A549 (cell line): ENCODE measurements at regions not wholly inside any gene's neighbourhood (a gene's known extent, or its start where the extent isn't known, plus 50 kb on each side); places are given as distances from the start of the nearest gene placed in this dataset.

Experiments
- ATAC-seq, 2 experiments: fragments of 200-7000 bp in 1 of 2; fragments of >200 bp in 1 of 2; cut with Nextera tagmentation in 1 of 2; cut with Tn5 transposase in 1 of 2; 3 replicates each; pipeline versions ENCODE4 v1.8.0 to v1.9.1; 2018 to 2020; ENCODE audit warnings: mild to moderate bottlenecking in 1 of 2, moderate library complexity in 1 of 2
- CTCF ChIA-PET: fragments of 300-600 bp; sonication (Branson Sonifier 250); formaldehyde crosslinking; extraction: SDS; loops from one replicate; lab custom pipeline; 2021; ENCODE audit warnings: antibody characterized with exemption, inconsistent platforms; lab: Yijun Ruan, JAX
- POLR2A ChIA-PET: fragments of 350-600 bp; formaldehyde crosslinking; extraction: SDS; loops from one replicate; lab custom pipeline; 2021; ENCODE audit warnings: antibody characterized with exemption, inconsistent platforms; lab: Yijun Ruan, JAX
- DNase-seq, 2 experiments: peaks; one replicate each; pipeline versions ENCODE4 v3.0.0 to v3.0.0-alpha.2; 2011 to 2016; ENCODE audit warnings: low read depth in 1 of 2, low spot score in 1 of 2
- FAIRE-seq: peaks from 2 replicates; lab custom pipeline; 2011; peaks lifted over from hg19 to GRCh38; lab: Jason Lieb, UNC
- H3K27ac ChIP-seq, 2 experiments: fragments of >200 bp; sonication (Bioruptor Twin); formaldehyde crosslinking; 3 replicates each; pipeline ENCODE4 v1.5.1; 2016 to 2017
- H3K4me1 ChIP-seq: fragments of >200 bp; sonication (Bioruptor Twin); formaldehyde crosslinking; 3 replicates; pipeline ENCODE4 v1.6.1; 2016
- H3K4me2 ChIP-seq: fragments of >200 bp; sonication (Bioruptor Twin); formaldehyde crosslinking; 3 replicates; pipeline ENCODE4 v1.6.1; 2016
- H3K4me3 ChIP-seq: fragments of >200 bp; sonication (Bioruptor Twin); formaldehyde crosslinking; 3 replicates; pipeline ENCODE4 v1.5.1; 2016
- H3K9me3 ChIP-seq: fragments of >200 bp; sonication (Bioruptor Twin); formaldehyde crosslinking; 3 replicates; pipeline ENCODE4 v1.6.1; 2016
- CBX2 ChIP-seq: fragments of 200-600 bp; sonication (generic); IDR thresholded peaks from 2 replicates; pipeline ENCODE4 v1.6.1; 2016; ENCODE audit warnings: low read depth, mild to moderate bottlenecking, borderline replicate concordance
- CEBPB ChIP-seq, 2 experiments: fragments of >200 bp in 1 of 2; sonication (Bioruptor Twin) in 1 of 2; formaldehyde crosslinking in 1 of 2; IDR thresholded peaks; 2 replicates each; pipeline ENCODE4 v1.6.1; 2012 to 2016
- CHD2 ChIP-seq: fragments of 150-350 bp; IDR thresholded peaks from 2 replicates; pipeline ENCODE4 v1.6.1; 2014; ENCODE audit warnings: low read length; ENCODE audit not compliant: partially characterized antibody
- EHF ChIP-seq: fragments of 250-450 bp; sonication (Bioruptor Pico); IDR thresholded peaks from 2 replicates; pipeline ENCODE4 v1.5.0; 2020; ENCODE audit warnings: mild to moderate bottlenecking
- EP300 ChIP-seq, 2 experiments: fragments of >200 bp; sonication (Bioruptor Twin); formaldehyde crosslinking; IDR thresholded peaks; 2 replicates in 1 of 2; 3 replicates in 1 of 2; pipeline ENCODE4 v1.6.1; 2016 to 2017
- HDAC2 ChIP-seq: fragments of 200-600 bp; sonication (generic); IDR thresholded peaks from 2 replicates; pipeline ENCODE4 v1.6.1; 2016
- HOXB13 ChIP-seq: fragments of 250-450 bp; sonication (Bioruptor Pico); IDR thresholded peaks from 2 replicates; pipeline ENCODE4 v1.5.0; 2020; ENCODE audit warnings: low read depth, mild to moderate bottlenecking, moderate library complexity
- JUNB ChIP-seq: fragments of >200 bp; sonication (Bioruptor Twin); formaldehyde crosslinking; IDR thresholded peaks from 2 replicates; pipeline ENCODE4 v1.6.1; 2016
- MAFK ChIP-seq: fragments of 450-650 bp; IDR thresholded peaks from 2 replicates; pipeline ENCODE4 v1.6.1; 2014; ENCODE audit not compliant: partially characterized antibody
- NFE2L2 ChIP-seq: fragments of 150-350 bp; conservative IDR thresholded peaks from 2 replicates; pipeline ENCODE4 v1.6.1; 2014; ENCODE audit warnings: low read length
- NPAS2 ChIP-seq: fragments of 250-450 bp; sonication (Bioruptor Pico); IDR thresholded peaks from 2 replicates; pipeline ENCODE4 v1.8.0; 2022; ENCODE audit warnings: mild to moderate bottlenecking, moderate library complexity, borderline replicate concordance
- PHF8 ChIP-seq: fragments of 200-600 bp; sonication (generic); IDR thresholded peaks from 2 replicates; pipeline ENCODE4 v1.6.1; 2016; ENCODE audit warnings: low read depth, mild to moderate bottlenecking, antibody characterized with exemption, moderate library complexity, borderline replicate concordance
- RAD21 ChIP-seq, 2 experiments: fragments of >200 bp in 1 of 2; sonication (Bioruptor Twin) in 1 of 2; formaldehyde crosslinking in 1 of 2; IDR thresholded peaks in 1 of 2; conservative IDR thresholded peaks in 1 of 2; 2 replicates in 1 of 2; 3 replicates in 1 of 2; pipeline ENCODE4 v1.6.1; 2012 to 2018; ENCODE audit warnings: inconsistent platforms in 1 of 2
- RCOR1 ChIP-seq: fragments of 150-350 bp; IDR thresholded peaks from 2 replicates; pipeline ENCODE4 v1.6.1; 2014; ENCODE audit warnings: antibody characterized with exemption, low read length, low read depth
- SMC3 ChIP-seq: fragments of >200 bp; sonication (Bioruptor Twin); formaldehyde crosslinking; IDR thresholded peaks from 3 replicates; pipeline ENCODE4 v1.6.1; 2018; ENCODE audit warnings: inconsistent platforms
- SREBF2 ChIP-seq: fragments of 450-650 bp; IDR thresholded peaks from 2 replicates; pipeline ENCODE4 v1.6.1; 2014; ENCODE audit warnings: mild to moderate bottlenecking, moderate library complexity
- ZC3H11A ChIP-seq: fragments of 450-650 bp; IDR thresholded peaks from 2 replicates; pipeline ENCODE4 v1.6.1; 2014; ENCODE audit warnings: antibody characterized with exemption, mild to moderate bottlenecking
- ZNF302 ChIP-seq: fragments of 250-450 bp; sonication (Bioruptor Pico); IDR thresholded peaks from 2 replicates; pipeline ENCODE4 v1.9.0; 2021; ENCODE audit warnings: inconsistent platforms, mild to moderate bottlenecking, moderate library complexity
- WGBS: methylation state at CpG from one replicate; pipeline ENCODE4 v1.1.6; 2017; ENCODE audit errors: missing lambda C conversion rate; 5-methylcytosine and 5-hydroxymethylcytosine counted together
- TF ChIP-seq, protein P1 (sequence below): fragments of 450-650 bp; IDR thresholded peaks from 2 replicates; pipeline ENCODE4 v1.6.1; 2014; ENCODE audit warnings: antibody characterized with exemption
- TF ChIP-seq, protein P2 (sequence below): IDR thresholded peaks from 2 replicates; pipeline ENCODE4 v1.6.1; 2012
- TF ChIP-seq, protein P3 (sequence below): fragments of 250-450 bp; sonication (Bioruptor Pico); IDR thresholded peaks from 2 replicates; pipeline ENCODE4 v1.5.0; 2020; ENCODE audit warnings: low read depth, mild to moderate bottlenecking, moderate library complexity
- TF ChIP-seq, protein P4 (sequence below): fragments of >200 bp; sonication (Bioruptor Twin); formaldehyde crosslinking; IDR thresholded peaks from 3 replicates; pipeline ENCODE4 v1.5.1; 2016
- TF ChIP-seq, protein P5 (sequence below): IDR thresholded peaks from 2 replicates; pipeline ENCODE4 v1.6.1; 2012

DNA sequence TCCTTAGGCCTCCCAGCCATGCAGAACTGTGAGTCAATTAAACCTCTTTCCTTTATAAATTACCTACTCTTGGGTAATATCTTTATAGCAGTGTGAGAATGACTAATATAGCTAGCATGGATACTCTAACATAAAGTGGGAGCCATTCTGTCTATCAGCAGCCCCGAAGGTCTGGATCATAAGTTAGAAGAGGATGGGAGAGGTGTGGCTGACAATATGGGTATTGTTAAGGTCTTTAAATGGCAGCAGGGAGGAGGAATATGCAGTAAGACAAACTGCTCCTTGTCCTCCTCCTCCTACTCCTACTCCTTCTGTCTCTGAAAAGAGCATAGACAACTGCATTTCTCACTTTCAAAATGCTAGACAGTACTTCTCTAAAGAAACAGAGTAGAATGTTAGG lies 214.0 kb upstream of the C1orf87 start:
- no peak for DNase-seq
- no peak for FAIRE-seq
- ChIA-PET CTCF (no interaction called here), POLR2A (no interaction called here)
- no peak overlapping the region for H3K4me3 ChIP-seq
- TF ChIP-seq, protein P1, sequence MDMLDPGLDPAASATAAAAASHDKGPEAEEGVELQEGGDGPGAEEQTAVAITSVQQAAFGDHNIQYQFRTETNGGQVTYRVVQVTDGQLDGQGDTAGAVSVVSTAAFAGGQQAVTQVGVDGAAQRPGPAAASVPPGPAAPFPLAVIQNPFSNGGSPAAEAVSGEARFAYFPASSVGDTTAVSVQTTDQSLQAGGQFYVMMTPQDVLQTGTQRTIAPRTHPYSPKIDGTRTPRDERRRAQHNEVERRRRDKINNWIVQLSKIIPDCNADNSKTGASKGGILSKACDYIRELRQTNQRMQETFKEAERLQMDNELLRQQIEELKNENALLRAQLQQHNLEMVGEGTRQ: no peak
- TF ChIP-seq HOXB13 (no peak), CBX2 (no peak), MAFK (no peak)
- H3K4me2 ChIP-seq: no peak overlapping the region
- WGBS: 0% methylated on average over 1 of the region's 1 CpG
- no peak overlapping the region for H3K27ac ChIP-seq
- H3K4me1 ChIP-seq: no peaks in the 10 kb centered on the region
- no peaks in the 10 kb centered on the region for H3K9me3 ChIP-seq
- no peak for ATAC-seq

DNA sequence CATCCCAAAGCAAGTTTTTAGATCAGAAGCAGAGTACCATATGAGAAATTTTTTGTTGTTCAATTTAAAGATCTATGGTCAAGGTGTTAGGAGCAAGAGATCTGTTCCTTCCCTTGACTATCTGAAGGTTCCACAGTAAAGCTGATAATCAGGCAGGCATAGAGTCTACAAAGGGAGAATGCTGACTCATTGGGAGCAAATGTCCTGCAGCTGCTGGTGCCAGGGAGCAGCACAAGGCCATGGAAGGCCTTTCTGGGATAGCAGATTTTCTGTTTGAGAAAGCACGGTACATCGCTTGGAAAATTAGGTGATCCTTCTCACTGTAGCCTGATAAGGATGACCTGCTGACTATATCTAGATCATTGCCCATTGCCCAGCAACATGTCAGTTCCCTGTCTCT lies 210.1 kb upstream of the C1orf87 start:
- ChIA-PET CTCF (no interaction called here), POLR2A (no interaction called here)
- WGBS: 83% methylated on average over 2 of the region's 2 CpGs
- no peaks in the 10 kb centered on the region for H3K9me3 ChIP-seq
- no peaks in the 10 kb centered on the region for H3K4me1 ChIP-seq
- no peak for ATAC-seq
- H3K4me2 ChIP-seq: no peak overlapping the region
- no peak for FAIRE-seq
- TF ChIP-seq MAFK: no peak
- H3K27ac ChIP-seq: no peak overlapping the region
- no peak for DNase-seq
- H3K4me3 ChIP-seq: no peak overlapping the region

DNA sequence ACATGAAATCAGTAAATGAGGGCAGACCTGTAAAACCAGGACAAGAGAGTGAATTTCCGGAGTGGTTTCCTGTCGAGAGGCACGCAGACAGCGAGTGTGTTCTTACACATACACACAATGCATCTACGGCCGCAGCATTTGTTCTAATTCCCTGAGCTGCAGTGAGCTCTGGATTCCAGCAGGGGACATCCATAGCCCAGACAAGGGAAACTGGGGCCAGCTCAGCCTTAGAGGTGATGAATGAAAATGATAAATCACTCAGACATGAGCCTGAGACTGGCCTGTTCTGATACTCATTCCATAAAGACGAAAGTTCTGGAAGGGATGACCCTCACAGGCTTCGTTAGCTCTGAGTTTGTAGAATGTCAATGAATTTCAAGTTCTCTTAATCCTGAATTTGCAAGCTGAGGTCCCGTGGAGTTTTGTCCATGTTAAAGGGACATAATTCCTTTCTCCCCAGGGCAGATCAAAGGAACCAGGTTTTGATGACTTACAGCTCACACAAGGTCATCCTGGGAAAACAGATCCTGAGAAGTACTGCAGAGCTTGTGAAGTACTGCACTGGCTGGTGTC lies 207.9 kb upstream of the C1orf87 start:
- H3K4me3 ChIP-seq: no peak overlapping the region
- POLR2A ChIA-PET: no interaction called here
- H3K27ac ChIP-seq: no peak overlapping the region
- DNase-seq (peak; percentile 47 to 57), FAIRE-seq (no peak), ATAC-seq (peak; percentile 99 to 100)
- no peaks in the 10 kb centered on the region for H3K9me3 ChIP-seq
- no peaks in the 10 kb centered on the region for H3K4me1 ChIP-seq
- TF ChIP-seq, protein P2, sequence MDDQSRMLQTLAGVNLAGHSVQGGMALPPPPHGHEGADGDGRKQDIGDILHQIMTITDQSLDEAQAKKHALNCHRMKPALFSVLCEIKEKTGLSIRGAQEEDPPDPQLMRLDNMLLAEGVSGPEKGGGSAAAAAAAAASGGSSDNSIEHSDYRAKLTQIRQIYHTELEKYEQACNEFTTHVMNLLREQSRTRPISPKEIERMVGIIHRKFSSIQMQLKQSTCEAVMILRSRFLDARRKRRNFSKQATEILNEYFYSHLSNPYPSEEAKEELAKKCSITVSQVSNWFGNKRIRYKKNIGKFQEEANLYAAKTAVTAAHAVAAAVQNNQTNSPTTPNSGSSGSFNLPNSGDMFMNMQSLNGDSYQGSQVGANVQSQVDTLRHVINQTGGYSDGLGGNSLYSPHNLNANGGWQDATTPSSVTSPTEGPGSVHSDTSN: no peak
- TF ChIP-seq CHD2 (no peak), ZC3H11A (no peak), SMC3 (peak; percentile 52), CBX2 (no peak), RAD21 (conservative IDR thresholded peaks at IDR 0.05 in 1 of 2, IDR thresholded peaks at IDR 0.05 in 1 of 2) (peak; percentile 69 to 85), PHF8 (no peak), HDAC2 (no peak), ZNF302 (no peak), SREBF2 (no peak), NFE2L2 (no peak), EP300 (IDR thresholded peaks at IDR 0.05) (no peak), CEBPB (IDR thresholded peaks at IDR 0.05) (no peak), JUNB (no peak), EHF (CRISPR knock-in tag) (no peak), RCOR1 (no peak), NPAS2 (CRISPR knock-in tag) (no peak)
- TF ChIP-seq, protein P3, sequence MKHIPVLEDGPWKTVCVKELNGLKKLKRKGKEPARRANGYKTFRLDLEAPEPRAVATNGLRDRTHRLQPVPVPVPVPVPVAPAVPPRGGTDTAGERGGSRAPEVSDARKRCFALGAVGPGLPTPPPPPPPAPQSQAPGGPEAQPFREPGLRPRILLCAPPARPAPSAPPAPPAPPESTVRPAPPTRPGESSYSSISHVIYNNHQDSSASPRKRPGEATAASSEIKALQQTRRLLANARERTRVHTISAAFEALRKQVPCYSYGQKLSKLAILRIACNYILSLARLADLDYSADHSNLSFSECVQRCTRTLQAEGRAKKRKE (CRISPR knock-in tag): no peak
- TF ChIP-seq, protein P1: no peak
- TF ChIP-seq, protein P4, sequence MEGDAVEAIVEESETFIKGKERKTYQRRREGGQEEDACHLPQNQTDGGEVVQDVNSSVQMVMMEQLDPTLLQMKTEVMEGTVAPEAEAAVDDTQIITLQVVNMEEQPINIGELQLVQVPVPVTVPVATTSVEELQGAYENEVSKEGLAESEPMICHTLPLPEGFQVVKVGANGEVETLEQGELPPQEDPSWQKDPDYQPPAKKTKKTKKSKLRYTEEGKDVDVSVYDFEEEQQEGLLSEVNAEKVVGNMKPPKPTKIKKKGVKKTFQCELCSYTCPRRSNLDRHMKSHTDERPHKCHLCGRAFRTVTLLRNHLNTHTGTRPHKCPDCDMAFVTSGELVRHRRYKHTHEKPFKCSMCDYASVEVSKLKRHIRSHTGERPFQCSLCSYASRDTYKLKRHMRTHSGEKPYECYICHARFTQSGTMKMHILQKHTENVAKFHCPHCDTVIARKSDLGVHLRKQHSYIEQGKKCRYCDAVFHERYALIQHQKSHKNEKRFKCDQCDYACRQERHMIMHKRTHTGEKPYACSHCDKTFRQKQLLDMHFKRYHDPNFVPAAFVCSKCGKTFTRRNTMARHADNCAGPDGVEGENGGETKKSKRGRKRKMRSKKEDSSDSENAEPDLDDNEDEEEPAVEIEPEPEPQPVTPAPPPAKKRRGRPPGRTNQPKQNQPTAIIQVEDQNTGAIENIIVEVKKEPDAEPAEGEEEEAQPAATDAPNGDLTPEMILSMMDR: peak; percentile 55
- TF ChIP-seq, protein P5, sequence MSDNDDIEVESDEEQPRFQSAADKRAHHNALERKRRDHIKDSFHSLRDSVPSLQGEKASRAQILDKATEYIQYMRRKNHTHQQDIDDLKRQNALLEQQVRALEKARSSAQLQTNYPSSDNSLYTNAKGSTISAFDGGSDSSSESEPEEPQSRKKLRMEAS: no peak
- H3K4me2 ChIP-seq: no peak overlapping the region
- CTCF ChIA-PET: interaction anchor here (1.0 to 1.9 kb wide), 9 partner anchors 12 to 1577 kb away, joined by 3 to 12 read pairs (median 4); no protein-coding TSS in a partner anchor
- whole genome bisulfite sequencing: 15% methylated on average over 9 of the region's 9 CpGs
